HG03039 (cell line): ENCODE measurements at regions not wholly inside any gene's neighbourhood (a gene's known extent, or its start where the extent isn't known, plus 50 kb on each side); places are given as distances from the start of the nearest gene placed in this dataset.

ENCODE experiments used
- ATAC-seq: cut with Tn5 transposase; IDR thresholded peaks from one replicate; pipeline ENCODE4 v1.9.1; 2021; ENCODE audit warnings: mild to moderate bottlenecking, moderate library complexity; ENCODE audit not compliant: unreplicated experiment

DNA sequence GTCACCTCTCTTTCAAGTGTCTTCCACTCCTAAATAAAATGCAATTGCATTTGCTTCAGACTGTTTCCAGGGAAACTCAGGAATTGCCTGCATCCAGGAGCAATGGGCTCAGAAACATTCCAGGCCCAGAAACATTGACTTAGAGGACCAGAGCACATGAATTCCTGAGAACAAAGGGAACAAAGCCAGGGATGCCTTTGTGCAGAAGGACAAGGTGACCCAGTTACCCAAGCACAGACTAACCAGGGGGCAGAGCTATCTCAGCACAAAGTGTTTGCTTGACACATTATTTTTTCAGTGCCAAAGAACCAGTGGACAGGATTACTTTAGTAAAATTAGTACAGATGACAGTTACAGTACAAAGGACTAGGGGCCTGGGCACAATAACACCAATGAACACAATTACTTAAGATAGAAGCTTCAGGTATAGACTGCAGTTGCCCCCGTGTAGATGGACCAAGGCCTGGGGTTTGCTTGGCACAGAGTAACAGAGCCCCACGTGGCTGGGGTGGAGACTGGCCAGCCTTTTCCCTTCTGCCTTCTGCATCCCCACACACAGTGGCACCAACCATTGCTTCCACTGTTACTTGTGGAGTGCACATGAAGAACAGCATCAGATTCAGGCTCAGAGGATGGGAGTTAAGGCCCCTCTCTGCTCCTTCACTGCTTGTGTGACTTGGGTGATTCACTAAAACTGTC lies 500.8 kb downstream of the INSC start:
- ATAC-seq: no peak

DNA sequence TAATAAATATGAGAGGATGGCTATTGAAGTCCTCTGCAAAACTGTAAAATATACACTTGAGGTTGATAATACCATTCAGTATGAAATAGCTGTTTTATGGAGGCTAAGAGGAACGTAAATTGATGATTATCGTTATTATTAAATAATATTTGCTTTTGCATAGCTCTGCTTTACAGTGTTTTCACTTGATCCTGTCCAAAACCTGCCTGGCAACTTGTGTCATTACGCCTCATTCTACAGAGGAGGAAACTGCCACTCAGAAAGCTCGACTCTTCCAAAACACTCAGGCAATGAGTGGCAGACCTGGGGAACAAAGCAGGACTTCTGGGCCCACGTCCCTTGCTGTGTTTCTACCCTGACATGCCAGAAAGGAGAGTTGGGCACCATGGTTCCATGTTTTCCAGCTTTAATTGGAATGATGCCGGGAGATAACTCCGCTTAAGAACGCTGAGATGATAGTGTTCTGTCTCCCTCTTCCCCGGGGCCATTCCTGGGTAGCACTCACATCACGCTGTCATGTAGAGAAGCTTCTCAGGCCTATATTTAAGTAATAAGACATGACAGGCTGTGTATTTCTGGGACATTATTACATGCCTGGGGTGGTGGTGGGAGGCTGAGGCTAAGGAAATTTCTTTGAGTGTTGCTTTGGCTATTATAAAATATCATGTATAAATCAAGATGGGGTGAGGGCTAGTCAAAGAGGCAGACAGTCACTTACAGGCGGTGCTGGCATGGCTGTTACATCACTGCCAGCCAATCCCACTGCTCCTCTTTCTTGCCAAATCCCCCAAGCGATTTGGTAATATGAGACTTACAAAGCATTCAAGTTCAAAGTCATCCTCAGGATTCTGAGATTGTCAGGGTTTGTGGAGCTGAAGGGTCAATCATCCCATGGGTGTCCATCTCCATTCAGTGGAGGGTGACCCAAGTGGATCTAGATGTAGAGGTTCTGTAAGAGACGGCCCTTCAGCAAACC lies 501.7 kb downstream of the INSC start:
- ATAC-seq: no peak

DNA sequence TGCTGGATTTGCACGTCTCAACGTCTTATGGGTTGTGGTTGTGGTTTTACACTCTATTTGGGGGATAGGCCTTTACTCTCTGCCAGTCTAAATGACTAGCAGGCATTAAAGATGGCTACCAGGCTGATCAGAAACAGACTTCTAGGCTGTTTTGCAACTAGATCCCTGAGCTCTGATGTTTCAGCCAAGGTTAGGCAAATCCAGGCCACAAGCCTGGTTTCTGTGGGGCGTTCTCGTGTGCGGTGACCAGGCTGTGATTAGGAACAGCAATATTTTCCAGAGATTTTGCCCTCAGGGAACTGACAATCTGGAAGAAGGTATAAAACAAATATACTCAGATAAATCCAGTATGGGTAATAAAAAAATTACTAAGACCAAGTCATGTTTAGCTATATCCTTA lies 502.4 kb downstream of the INSC start:
- ATAC-seq: no peak

DNA sequence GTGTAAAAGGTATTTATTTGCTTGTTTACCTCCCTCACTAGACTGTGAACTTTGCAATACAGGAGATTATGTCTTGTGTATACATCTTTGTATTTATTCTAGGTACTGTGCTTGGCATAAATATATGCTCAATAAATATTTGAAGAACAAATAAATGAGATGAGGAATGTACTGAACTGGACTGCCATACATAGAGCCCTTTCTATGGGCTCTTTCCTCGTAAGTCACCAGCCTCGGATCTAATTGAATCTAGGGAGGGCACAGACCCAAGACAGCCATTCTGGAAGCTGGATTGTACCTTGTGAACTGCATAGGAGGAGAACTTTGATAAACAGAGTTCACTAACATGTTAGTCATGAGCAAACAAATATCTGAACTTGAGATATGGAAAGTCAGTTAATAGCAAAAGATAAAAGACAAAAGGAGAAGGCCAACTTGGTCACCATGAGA lies 503.9 kb downstream of the INSC start:
- no peak for ATAC-seq

GRCh38 chr11:15621565-15621964 lies 506.8 kb downstream of the INSC start:
- no peak for ATAC-seq

- ATAC-seq: no peak
Measured at GRCh38 chr11:15622231-15622890, 507.6 kb downstream of the INSC start.

DNA sequence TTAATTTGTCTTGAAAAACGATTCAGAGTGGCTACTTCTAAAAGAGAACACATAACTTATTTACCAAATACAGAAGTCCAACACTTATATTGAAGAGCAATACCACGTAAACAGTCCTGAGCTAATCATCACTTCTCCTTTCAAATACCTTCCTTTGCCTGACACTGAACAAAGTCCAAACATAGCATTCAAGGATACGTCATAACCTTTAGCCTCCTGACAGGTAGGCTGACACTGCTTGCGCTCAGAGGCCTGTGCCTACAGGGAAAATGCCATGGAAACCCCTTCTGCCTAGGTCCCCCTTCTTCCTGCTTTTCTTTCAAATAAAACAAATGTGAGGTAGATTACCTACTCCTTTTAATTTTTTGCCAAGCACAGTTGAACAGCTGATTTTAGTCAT lies 510.0 kb downstream of the INSC start:
- no peak for ATAC-seq

DNA sequence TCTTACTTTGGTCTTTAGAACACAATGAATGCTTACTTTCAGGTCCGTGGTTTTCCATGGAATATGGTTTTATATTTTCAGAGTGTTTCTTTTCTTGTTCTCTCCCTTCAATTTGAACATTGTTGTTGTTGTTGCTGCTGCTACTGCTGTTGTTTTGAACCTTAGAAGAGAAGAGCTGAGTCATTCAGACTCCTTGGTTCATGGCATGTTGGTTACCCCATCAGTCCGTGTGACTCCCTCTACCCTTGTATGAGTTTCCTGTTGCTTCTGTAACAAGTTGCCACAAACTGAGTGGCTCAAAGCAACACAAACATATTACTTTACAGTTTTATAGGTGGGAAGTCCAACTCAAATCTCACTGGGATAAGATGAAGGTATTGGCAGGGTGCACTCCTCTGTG lies 511.0 kb downstream of the INSC start:
- no peak for ATAC-seq

GRCh38 chr11:15627560-15627959 lies 512.8 kb downstream of the INSC start:
- ATAC-seq: no peak

DNA sequence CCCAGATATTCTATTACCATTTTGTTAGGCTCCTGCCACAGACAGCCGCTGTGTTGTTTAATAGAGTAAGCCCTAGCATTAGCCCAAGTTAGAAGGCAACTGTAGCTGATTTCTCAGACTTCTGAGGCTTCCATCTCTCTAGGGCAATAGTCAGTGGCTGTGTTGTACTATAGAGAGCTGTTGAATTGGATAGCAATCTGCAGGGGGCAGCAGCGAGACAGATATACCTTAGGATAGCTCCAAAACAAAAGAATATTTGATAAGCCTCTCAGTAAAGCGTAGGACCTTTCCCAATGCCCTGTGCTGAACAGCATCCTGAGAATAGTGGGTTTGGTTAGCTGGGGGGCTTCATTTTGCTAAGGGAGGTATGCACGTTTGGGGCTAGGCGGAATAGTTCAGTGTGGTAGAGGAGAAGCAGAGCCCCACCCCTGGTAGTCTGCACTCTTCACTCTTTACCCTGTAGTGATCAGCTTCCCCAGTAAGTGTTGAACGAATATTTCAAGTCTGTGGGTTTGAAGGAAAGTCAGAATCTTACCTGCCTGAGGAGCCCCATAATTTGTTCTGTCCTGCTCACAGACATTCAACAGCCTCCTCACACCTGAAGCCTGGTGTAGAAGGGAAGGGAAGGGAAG lies 515.1 kb downstream of the INSC start:
- no peak for ATAC-seq

- no peak for ATAC-seq
Measured at GRCh38 chr11:15630896-15631295, 516.2 kb downstream of the INSC start.

- ATAC-seq: no peak
Measured at GRCh38 chr11:15635521-15635920, 520.8 kb downstream of the INSC start.

DNA sequence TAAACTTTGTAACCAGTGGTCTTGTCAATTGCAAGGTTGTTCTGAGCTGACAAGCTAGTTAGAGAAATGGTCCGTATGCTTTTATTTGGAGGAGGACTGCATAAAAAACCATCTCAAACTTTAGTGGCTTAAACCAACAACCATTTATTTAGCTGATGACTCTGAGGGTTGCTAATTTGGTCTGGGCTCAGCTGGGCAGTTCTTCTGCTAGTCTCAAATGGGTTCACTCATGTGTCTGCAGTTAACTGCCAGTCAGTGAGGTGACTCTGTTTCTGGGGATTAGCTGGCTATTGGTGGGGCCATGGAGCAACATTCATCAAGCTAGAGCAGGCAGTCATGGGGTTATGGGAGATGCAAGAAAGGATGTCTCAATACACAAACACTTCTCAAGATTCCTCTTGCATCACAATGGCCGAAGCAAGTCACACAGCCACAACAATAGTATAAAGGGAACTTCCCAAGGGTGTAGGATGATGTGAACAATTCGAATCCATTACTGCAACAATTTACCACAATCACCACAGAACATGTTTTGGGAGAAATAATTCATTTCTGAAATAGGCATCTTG lies 521.9 kb downstream of the INSC start:
- no peak for ATAC-seq

GRCh38 chr11:15638386-15638787 lies 523.7 kb downstream of the INSC start:
- no peak for ATAC-seq

DNA sequence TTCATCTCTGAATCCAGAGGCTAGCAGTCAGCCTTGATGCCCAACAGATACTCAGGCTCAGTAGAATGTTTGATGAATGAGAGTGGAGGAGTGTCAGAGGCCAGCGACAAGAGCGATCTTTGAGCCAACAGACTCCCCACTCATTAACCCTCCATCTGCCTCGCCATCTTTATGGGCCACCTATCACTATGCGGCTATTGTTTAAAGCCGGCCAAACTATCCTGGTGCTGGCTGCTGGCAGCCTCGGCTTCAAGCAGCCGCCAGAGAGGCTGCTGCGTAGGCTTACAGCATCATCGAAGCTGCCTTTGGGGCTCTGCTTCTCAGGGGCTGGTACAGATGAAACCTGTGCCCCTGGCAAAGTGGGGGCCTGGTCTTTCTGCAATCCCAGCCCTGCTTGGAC lies 525.6 kb downstream of the INSC start:
- no peak for ATAC-seq

DNA sequence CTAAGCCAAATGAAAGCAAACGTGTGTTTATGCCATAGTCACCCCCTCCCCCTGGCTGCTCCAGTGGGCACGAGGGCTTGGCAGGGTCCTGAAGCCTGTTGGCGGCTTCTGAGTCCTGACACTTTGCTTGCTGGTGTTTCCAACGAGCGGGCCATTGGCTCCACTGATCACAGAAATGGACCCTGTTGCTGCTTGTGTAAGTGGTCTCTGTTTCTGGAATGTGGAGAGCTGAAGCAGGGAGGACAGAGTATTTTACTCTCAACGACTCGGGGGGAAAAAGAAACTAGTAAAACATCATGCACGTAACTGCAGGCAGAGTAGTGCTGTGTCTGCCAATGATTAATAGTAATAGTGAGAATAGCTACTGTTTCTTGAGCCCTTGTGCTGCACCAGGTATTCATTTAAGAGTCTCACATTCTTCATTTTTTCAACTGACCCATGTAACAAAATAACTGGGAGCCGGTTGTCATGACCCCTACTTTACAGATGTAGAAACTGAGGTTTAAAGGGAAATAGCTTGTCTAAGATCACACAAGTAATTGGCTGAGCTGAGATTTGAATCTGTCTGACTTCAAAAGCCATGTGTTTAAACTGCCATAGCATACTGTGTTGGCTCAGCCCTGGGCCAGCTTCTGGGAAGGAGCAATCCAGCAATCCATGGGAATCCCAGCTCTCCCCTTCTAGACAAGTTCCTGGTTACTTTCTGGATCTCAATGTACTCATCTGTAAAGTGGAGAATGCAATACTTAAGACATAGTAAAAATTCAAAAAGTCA lies 526.7 kb downstream of the INSC start:
- no peak for ATAC-seq

DNA sequence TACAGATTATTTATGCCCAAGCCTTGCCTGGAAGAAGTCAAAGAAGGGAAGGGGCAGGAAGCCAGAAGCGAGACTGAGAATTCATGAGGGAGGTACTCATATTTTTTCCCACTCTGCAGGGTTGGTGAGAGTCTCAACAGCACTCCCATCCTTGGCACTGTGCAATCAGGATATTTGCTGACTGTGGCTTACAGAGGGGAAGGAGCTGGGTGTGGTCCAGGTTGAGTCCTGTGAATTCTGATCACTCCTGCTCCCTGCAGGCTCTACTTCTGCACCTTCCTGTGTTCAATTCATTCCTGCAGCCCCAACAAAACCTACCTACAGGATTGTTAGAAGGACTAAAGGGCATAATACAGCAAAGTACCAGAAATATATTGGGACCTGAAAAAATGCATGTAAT lies 530.5 kb downstream of the INSC start:
- ATAC-seq: no peak

DNA sequence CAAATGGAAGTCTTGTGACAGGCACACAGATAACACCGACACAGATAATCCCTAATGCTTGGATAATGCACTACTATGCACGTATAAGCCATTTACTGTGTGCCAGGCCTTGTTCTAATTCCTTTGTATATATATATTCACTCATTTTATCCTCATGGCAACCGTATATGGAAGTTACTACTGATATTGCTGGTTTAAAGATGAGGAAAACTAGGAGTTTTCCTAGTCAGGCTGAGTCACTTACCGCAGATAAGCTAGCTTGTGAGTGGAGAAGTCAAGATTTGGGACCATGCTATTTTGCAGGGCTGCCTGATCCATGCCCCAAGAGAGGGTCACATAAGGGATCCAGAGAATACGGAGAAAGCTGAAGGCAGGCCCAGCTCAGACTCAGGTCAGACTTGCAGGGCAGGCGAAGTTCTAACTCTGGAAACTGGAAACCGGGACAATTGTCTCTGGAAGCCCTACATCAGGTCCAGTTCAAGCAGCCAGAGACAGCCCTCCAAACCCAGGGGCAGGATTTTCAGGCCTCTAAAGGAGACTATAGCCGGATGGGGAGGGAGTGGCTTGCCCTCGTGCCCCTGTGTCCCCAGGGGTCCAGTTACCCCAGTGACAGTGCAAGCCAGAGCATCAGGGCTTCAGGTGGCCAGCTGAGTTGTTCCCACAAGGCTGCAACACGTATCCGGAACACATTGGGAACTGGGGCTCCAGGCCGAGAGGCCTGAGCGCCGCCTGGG lies 534.8 kb downstream of the INSC start:
- ATAC-seq: no peak
